ENCODE measurements at regions not wholly inside any gene's neighbourhood (a gene's known extent, or its start where the extent isn't known, plus 50 kb on each side); places are given as distances from the start of the nearest gene placed in this dataset.

DNA sequence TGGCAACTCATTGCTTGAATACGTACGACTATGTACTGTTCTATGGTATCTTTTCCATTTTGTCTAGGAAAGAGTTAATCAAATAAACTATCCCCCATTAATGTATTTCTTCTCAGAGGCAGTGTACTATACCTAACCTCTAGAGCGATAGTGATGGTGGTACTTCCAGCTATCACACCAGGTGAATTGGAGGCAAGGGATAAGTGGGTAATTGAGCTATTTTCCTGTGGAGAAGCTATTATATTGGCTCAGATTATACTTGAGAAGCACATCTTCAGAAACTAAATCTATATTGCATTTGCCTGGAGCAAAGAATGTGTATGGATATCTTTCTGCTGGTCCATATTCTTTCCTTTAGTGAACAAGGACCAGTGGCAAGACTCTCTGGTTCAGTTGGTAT lies 430.7 kb upstream of the KHDRBS2 start:
- Mint-ChIP-seq H3K9me3 (peaks cover 6% of the 10 kb centered on the region), H3K36me3 (no peaks in the 10 kb centered on the region), H3K27ac (no peak overlapping the region), H3K4me1 (no peaks in the 10 kb centered on the region), H3K4me3 (no peak overlapping the region), H3K27me3 (no peaks in the 10 kb centered on the region)
- no peak for DNase-seq

GRCh38 chr6:62714112-62714511 lies 428.1 kb upstream of the KHDRBS2 start:
- DNase-seq = no peak
- no peaks in the 10 kb centered on the region for H3K27me3 Mint-ChIP-seq
- H3K27ac Mint-ChIP-seq = no peak overlapping the region
- no peaks in the 10 kb centered on the region for H3K4me1 Mint-ChIP-seq
- H3K4me3 Mint-ChIP-seq = no peak overlapping the region
- peaks cover 4% of the 10 kb centered on the region for H3K9me3 Mint-ChIP-seq
- no peaks in the 10 kb centered on the region for H3K36me3 Mint-ChIP-seq

GRCh38 chr6:62711750-62712149 lies 425.7 kb upstream of the KHDRBS2 start:
- Mint-ChIP-seq H3K36me3 (no peaks in the 10 kb centered on the region), H3K4me1 (no peaks in the 10 kb centered on the region), H3K4me3 (no peak overlapping the region), H3K27me3 (no peaks in the 10 kb centered on the region), H3K9me3 (peaks cover 4% of the 10 kb centered on the region), H3K27ac (no peak overlapping the region)
- no peak for DNase-seq

- Mint-ChIP-seq H3K4me3 (no peak overlapping the region), H3K27me3 (no peaks in the 10 kb centered on the region), H3K36me3 (no peaks in the 10 kb centered on the region), H3K4me1 (no peaks in the 10 kb centered on the region), H3K9me3 (peaks cover 2% of the 10 kb centered on the region), H3K27ac (no peak overlapping the region)
- no peak for DNase-seq
Measured at GRCh38 chr6:62707914-62708313, 421.9 kb upstream of the KHDRBS2 start.

DNA sequence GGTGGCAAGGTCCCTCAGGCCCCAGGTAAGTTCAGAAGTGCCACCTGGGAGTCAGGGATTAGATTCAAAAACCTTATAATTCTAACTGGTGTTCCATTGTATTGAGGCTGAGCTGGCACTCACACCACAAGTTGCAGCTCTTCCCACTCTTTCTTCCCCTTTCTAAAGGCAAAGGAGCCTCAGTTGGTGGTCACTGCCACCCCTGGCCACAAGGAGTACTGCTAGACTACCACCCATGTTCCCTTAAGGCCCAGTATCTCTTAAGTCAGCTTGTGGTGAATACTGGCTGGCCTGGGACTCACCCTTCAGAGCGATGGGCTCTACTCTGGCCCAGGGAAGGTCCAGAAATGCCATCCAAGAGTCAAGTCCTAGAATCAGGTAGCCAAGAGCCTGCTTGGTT lies 421.1 kb upstream of the KHDRBS2 start:
- H3K27me3 Mint-ChIP-seq = no peaks in the 10 kb centered on the region
- H3K27ac Mint-ChIP-seq = no peak overlapping the region
- no peaks in the 10 kb centered on the region for H3K36me3 Mint-ChIP-seq
- H3K4me1 Mint-ChIP-seq = no peaks in the 10 kb centered on the region
- no peak overlapping the region for H3K4me3 Mint-ChIP-seq
- peaks cover 4% of the 10 kb centered on the region for H3K9me3 Mint-ChIP-seq
- no peak for DNase-seq

DNA sequence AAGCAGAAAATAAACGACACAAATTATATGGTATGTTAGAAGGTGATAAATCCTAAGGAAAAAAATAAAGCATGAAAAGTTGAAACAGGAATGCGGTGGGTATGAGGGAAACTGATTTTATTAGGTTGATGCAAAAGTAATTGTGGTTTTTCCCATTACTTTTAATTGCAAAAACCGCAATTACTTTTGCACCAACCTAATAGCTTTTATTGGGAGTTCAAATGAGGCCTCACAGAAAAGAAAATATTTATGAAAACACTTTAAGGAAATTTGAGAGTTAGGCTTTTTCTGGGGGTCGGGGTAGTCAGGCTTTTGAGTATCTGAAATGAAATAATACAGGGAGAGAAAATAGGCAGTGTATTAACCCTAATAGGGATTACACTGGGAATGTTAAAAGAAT lies 397.0 kb upstream of the KHDRBS2 start:
- no peak for DNase-seq

GRCh38 chr6:62681108-62681507 lies 395.1 kb upstream of the KHDRBS2 start:
- H3K4me3 Mint-ChIP-seq = no peak overlapping the region
- H3K9me3 Mint-ChIP-seq = peaks cover 13% of the 10 kb centered on the region
- no peaks in the 10 kb centered on the region for H3K4me1 Mint-ChIP-seq
- no peaks in the 10 kb centered on the region for H3K36me3 Mint-ChIP-seq
- no peaks in the 10 kb centered on the region for H3K27me3 Mint-ChIP-seq
- no peak overlapping the region for H3K27ac Mint-ChIP-seq
- DNase-seq = no peak

More for the DNA sequence above, 397.0 kb upstream of the KHDRBS2 start:
- Mint-ChIP-seq H3K9me3 (peaks cover 8% of the 10 kb centered on the region), H3K4me3 (no peak overlapping the region), H3K36me3 (no peaks in the 10 kb centered on the region), H3K27ac (no peak overlapping the region), H3K27me3 (no peaks in the 10 kb centered on the region), H3K4me1 (no peaks in the 10 kb centered on the region)

GRCh38 chr6:62672989-62673388 lies 387.0 kb upstream of the KHDRBS2 start:
- Mint-ChIP-seq H3K27me3 (no peaks in the 10 kb centered on the region), H3K4me3 (no peak overlapping the region), H3K27ac (no peak overlapping the region), H3K9me3 (peaks cover 9% of the 10 kb centered on the region), H3K36me3 (no peaks in the 10 kb centered on the region), H3K4me1 (no peaks in the 10 kb centered on the region)
- DNase-seq = no peak

GRCh38 chr6:62670490-62671223 lies 384.6 kb upstream of the KHDRBS2 start:
- H3K27me3 Mint-ChIP-seq = no peaks in the 10 kb centered on the region

DNA sequence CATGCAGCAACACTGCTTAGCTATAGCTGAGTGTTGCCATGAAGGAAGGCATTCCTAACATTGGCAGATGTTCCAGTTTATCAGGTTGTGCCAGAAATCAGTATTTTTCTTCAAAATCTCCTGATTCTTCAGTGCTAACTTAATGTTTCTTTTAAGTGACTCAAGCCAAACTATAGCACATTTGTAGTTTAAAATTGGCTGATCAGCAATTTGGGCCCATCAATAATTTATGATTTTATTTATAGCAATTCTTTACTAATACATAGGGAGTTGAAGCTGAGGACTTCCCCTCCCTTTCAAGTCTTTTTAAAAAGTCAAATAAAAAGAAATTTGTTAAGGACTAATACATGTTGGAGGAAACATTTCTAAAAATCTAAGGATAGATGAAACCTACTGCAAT lies 383.8 kb upstream of the KHDRBS2 start:
- no peaks in the 10 kb centered on the region for H3K4me1 Mint-ChIP-seq
- H3K27ac Mint-ChIP-seq = no peak overlapping the region
- peaks cover 4% of the 10 kb centered on the region for H3K9me3 Mint-ChIP-seq
- DNase-seq = no peak
- no peaks in the 10 kb centered on the region for H3K27me3 Mint-ChIP-seq
- H3K36me3 Mint-ChIP-seq = no peaks in the 10 kb centered on the region
- H3K4me3 Mint-ChIP-seq = no peak overlapping the region

More at GRCh38 chr6:62670490-62671223, 384.6 kb upstream of the KHDRBS2 start:
- Mint-ChIP-seq H3K27ac (no peak overlapping the region), H3K4me1 (no peaks in the 10 kb centered on the region), H3K9me3 (peaks cover 4% of the 10 kb centered on the region), H3K36me3 (no peaks in the 10 kb centered on the region), H3K4me3 (no peak overlapping the region)
- no peak for DNase-seq

- Mint-ChIP-seq H3K4me3 (no peak overlapping the region), H3K9me3 (peaks cover 18% of the 10 kb centered on the region), H3K4me1 (no peaks in the 10 kb centered on the region), H3K27me3 (no peaks in the 10 kb centered on the region), H3K27ac (no peak overlapping the region), H3K36me3 (no peaks in the 10 kb centered on the region)
- no peak for DNase-seq
Measured at GRCh38 chr6:62652692-62653328, 366.8 kb upstream of the KHDRBS2 start.

DNA sequence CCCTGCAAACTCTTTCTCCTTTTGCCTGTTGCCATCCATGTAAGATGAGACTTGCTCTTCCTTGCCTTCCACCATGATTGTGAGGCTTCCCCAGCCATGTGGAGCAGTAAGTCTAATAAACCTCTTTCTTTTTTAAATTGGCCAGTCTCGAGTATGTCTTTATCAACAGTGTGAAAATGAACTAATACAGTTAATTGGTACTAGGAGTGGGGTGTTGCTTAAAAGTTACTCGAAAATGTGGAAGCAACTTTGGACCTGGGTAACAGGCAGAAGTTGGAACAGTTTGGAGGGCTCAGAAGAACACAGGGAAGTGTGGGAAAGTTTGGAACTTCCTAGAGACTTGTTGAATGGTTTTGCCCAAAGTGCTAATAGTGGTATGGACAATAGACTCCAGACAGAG lies 359.2 kb upstream of the KHDRBS2 start:
- no peak for DNase-seq
- H3K4me3 Mint-ChIP-seq = no peak overlapping the region
- peaks cover 17% of the 10 kb centered on the region for H3K9me3 Mint-ChIP-seq
- no peaks in the 10 kb centered on the region for H3K27me3 Mint-ChIP-seq
- H3K4me1 Mint-ChIP-seq = no peaks in the 10 kb centered on the region
- no peaks in the 10 kb centered on the region for H3K36me3 Mint-ChIP-seq
- no peak overlapping the region for H3K27ac Mint-ChIP-seq

GRCh38 chr6:62640749-62641148 lies 354.7 kb upstream of the KHDRBS2 start:
- Mint-ChIP-seq H3K36me3 (no peaks in the 10 kb centered on the region), H3K27ac (no peak overlapping the region), H3K27me3 (no peaks in the 10 kb centered on the region), H3K4me1 (no peaks in the 10 kb centered on the region), H3K4me3 (no peak overlapping the region), H3K9me3 (peaks cover 22% of the 10 kb centered on the region)
- DNase-seq = no peak

DNA sequence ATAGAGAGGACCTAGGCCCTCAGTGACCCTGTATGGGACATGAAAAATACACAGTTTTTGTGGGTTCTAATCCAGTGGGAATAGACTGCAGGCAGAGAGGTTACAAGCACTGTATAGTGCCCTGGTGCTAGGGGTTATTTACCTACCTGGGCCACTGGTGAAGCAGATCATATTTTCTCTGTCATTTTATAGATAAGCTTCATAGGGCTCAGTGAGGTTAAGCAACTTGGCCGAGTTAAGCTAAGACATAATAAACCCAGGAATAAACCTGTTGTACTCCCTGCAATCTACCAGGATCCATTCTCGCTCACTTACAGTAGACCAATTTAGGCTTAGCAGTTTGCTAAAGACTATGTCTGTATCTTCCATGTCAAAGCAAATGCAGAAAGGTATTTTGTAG lies 340.6 kb upstream of the KHDRBS2 start:
- no peaks in the 10 kb centered on the region for H3K27me3 Mint-ChIP-seq
- no peaks in the 10 kb centered on the region for H3K36me3 Mint-ChIP-seq
- H3K27ac Mint-ChIP-seq = no peak overlapping the region
- no peak overlapping the region for H3K4me3 Mint-ChIP-seq
- no peak for DNase-seq
- peaks cover 2% of the 10 kb centered on the region for H3K9me3 Mint-ChIP-seq
- no peaks in the 10 kb centered on the region for H3K4me1 Mint-ChIP-seq

DNA sequence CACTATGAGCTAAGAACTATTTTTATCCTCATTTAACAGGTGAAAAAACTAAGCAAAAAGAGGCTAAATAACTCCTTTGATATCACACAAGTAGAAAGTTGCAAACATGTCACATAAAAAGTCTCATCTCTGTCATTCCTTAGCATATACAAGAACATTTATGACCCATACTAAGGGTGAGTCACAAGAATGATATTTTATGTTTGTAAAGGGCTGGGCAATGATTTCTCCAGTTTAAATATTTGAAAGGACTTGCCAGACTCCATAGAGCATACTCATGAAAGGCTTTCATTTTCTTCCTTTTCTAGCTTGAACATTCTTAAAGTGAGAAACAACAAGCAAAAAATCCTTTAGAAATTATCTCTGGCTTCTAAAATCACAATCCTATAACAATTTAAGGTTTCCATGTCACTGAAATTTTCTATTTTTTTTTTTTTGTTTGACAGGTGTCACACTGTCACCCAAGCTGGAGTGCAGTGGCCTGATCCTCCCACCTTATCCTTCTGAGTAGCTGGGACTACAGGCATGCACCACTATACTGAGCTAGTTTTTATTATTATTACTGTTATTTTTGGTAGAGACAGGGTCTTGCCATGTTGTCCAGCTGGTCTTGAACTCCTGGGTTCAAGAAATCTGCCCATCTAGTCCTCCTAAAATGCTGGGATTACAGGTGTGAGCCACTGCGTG lies 338.0 kb upstream of the KHDRBS2 start:
- no peak for DNase-seq
- Mint-ChIP-seq H3K9me3 (peaks cover 2% of the 10 kb centered on the region), H3K27me3 (no peaks in the 10 kb centered on the region), H3K27ac (no peak overlapping the region), H3K4me3 (no peak overlapping the region), H3K36me3 (no peaks in the 10 kb centered on the region), H3K4me1 (no peaks in the 10 kb centered on the region)
